Activated CD4-positive, alpha-beta memory T cell treated with anti-CD3 and anti-CD28 coated beads for 36 hours (primary cell): ENCODE measurements at regions not wholly inside any gene's neighbourhood (a gene's known extent, or its start where the extent isn't known, plus 50 kb on each side); places are given as distances from the start of the nearest gene placed in this dataset.

ENCODE experiments used
- CTCF ChIA-PET: fragments of 350-600 bp; sonication (Branson Sonifier 250); formaldehyde crosslinking; loops from one replicate; lab custom pipeline; 2021; ENCODE audit warnings: antibody characterized with exemption, inconsistent platforms; lab: Charles Lee
- POLR2A ChIA-PET: fragments of 350-600 bp; sonication (Branson Sonifier 250); formaldehyde crosslinking; loops from one replicate; lab custom pipeline; 2021; ENCODE audit warnings: antibody characterized with exemption; lab: Charles Lee
- DNase-seq: peaks from one replicate; pipeline ENCODE4 v3.0.0-alpha.2; 2020
- H3K27ac Mint-ChIP-seq: one replicate; pipeline ENCODE4 v1.8.0; 2021; ENCODE audit warnings: mixed read lengths
- H3K27me3 Mint-ChIP-seq: one replicate; pipeline ENCODE4 v1.8.0; 2021; ENCODE audit warnings: mixed read lengths
- H3K36me3 Mint-ChIP-seq: one replicate; pipeline ENCODE4 v1.8.0; 2021; ENCODE audit warnings: mixed read lengths
- H3K4me1 Mint-ChIP-seq: one replicate; pipeline ENCODE4 v1.8.0; 2021; ENCODE audit warnings: low read depth, mixed read lengths
- H3K4me3 Mint-ChIP-seq: one replicate; pipeline ENCODE4 v1.8.0; 2021; ENCODE audit warnings: mild to moderate bottlenecking, mixed read lengths
- H3K9me3 Mint-ChIP-seq: one replicate; pipeline ENCODE4 v1.8.0; 2021; ENCODE audit warnings: mixed read lengths
- intact Hi-C: fragments of 100-400 bp; cut with micrococcal nuclease; formaldehyde crosslinking; loops from one replicate; pipeline ENCODE4 v1.15.1; 2023

- H3K4me1 Mint-ChIP-seq = no peaks in the 10 kb centered on the region
- CTCF ChIA-PET = interaction anchor here (0.7 kb wide), 1 partner anchor 691 kb away, joined by 4 read pairs; no protein-coding TSS in a partner anchor
- H3K36me3 Mint-ChIP-seq = no peaks in the 10 kb centered on the region
- H3K4me3 Mint-ChIP-seq = no peak overlapping the region
- intact Hi-C loops = no loop called here
- no peak overlapping the region for H3K27ac Mint-ChIP-seq
- peaks cover 14% of the 10 kb centered on the region for H3K27me3 Mint-ChIP-seq
- POLR2A ChIA-PET = no interaction called here
- DNase-seq = no peak
- H3K9me3 Mint-ChIP-seq = no peaks in the 10 kb centered on the region
Observed at GRCh38 chr13:109651854-109652253, 134.5 kb downstream of the IRS2 start.

DNA sequence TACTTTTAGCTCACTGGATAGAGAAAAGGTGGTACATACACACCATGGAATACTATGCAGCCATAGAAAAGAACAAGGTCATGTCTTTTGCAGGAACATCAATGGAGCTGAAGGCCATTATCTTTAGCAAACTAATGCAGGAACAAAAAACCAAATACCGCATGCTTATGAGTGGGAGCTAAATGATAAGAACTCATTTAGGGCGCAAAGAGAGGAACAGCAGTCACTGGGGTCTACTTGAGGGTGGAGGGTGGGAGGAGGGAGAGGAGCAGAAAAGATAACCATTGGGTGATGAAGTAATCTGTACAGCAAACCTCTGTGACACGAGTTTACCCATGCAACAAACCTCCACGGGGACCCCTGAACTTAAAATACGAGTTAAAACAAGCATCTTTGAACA, 135.1 kb downstream of the IRS2 start:
- DNase-seq = no peak
- Mint-ChIP-seq H3K4me1 (no peaks in the 10 kb centered on the region), H3K4me3 (no peak overlapping the region), H3K36me3 (no peaks in the 10 kb centered on the region), H3K27me3 (peaks cover 11% of the 10 kb centered on the region), H3K9me3 (no peaks in the 10 kb centered on the region), H3K27ac (no peak overlapping the region)
- POLR2A ChIA-PET = no interaction called here
- CTCF ChIA-PET = no interaction called here
- intact Hi-C loops = no loop called here

DNA sequence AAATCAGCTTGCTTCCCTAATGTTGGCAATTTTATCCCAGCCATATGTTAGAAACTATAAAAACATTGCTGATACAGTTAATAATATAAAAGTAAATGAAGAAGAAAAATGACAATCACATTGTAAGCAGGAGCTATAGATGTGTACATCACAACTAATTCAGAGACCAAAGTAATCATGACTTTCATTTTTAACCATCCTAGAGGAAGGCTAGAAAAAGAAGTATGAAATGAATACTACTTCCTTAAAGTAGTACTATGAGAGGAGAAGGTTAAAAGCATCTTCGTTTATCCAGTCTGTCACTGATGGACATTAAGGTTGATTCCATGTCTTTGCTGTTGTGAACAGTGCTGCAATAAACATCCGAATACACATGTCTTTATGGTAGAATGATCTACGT, 135.5 kb downstream of the IRS2 start:
- Mint-ChIP-seq H3K4me1 (no peaks in the 10 kb centered on the region), H3K27me3 (peaks cover 9% of the 10 kb centered on the region), H3K4me3 (no peak overlapping the region), H3K36me3 (no peaks in the 10 kb centered on the region), H3K27ac (no peak overlapping the region), H3K9me3 (no peaks in the 10 kb centered on the region)
- ChIA-PET POLR2A (no interaction called here), CTCF (no interaction called here)
- intact Hi-C loops = no loop called here
- no peak for DNase-seq

DNA sequence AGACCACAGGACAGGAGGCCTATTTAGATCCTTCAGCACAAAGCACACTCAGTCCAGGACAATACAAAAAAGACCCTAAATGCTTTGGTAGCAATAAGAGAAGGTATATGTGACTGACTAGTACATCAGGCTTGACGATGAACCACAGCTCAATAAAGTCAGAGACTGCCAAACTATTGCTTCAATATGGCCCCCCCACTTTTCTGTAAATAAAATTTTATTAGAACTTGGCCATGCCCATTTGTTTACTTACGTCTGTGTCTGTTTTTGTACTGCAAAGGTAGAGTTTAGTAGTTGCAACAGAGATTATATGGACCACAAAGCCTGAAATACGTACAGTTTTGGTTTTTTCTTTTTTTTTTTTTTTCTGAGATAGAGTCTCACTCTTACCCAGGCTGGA, 136.7 kb downstream of the IRS2 start:
- CTCF ChIA-PET = no interaction called here
- intact Hi-C loops = no loop called here
- DNase-seq = no peak
- POLR2A ChIA-PET = no interaction called here
- H3K36me3 Mint-ChIP-seq = no peaks in the 10 kb centered on the region
- H3K27ac Mint-ChIP-seq = no peak overlapping the region
- H3K9me3 Mint-ChIP-seq = no peaks in the 10 kb centered on the region
- no peaks in the 10 kb centered on the region for H3K4me1 Mint-ChIP-seq
- no peak overlapping the region for H3K4me3 Mint-ChIP-seq
- H3K27me3 Mint-ChIP-seq = peaks cover 5% of the 10 kb centered on the region

DNA sequence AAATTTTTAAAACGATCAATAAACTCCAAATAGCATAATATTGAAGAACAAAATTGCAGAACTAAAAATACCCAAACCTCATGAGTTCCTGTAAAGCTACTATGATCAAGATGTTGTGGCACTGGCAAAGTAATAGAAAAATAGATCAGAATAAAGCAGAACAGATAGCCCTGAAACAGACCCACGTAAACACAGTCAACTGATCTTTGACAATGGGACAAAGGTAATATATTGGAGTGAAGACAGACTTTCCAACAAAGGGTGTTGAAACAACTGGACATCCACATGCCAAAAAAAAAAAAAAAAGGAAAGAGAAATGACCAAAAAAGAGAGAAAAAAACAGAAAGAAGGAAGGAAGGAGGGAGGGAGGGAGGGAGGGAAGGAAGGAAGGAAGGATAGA, 138.7 kb downstream of the IRS2 start:
- Mint-ChIP-seq H3K4me1 (no peaks in the 10 kb centered on the region), H3K27me3 (peaks cover 2% of the 10 kb centered on the region), H3K27ac (no peak overlapping the region), H3K4me3 (no peak overlapping the region), H3K9me3 (no peaks in the 10 kb centered on the region), H3K36me3 (no peaks in the 10 kb centered on the region)
- intact Hi-C loops = no loop called here
- CTCF ChIA-PET = no interaction called here
- DNase-seq = no peak
- POLR2A ChIA-PET = no interaction called here

GRCh38 chr13:109647053-109647452, 139.3 kb downstream of the IRS2 start:
- POLR2A ChIA-PET = no interaction called here
- Mint-ChIP-seq H3K4me1 (no peaks in the 10 kb centered on the region), H3K4me3 (no peak overlapping the region), H3K27me3 (peaks cover 2% of the 10 kb centered on the region), H3K9me3 (peaks cover under 1% of the 10 kb centered on the region), H3K36me3 (no peaks in the 10 kb centered on the region), H3K27ac (no peak overlapping the region)
- intact Hi-C loops = no loop called here
- CTCF ChIA-PET = no interaction called here
- DNase-seq = no peak

GRCh38 chr13:109646423-109646822, 140.0 kb downstream of the IRS2 start:
- CTCF ChIA-PET = no interaction called here
- no peak for DNase-seq
- POLR2A ChIA-PET = no interaction called here
- intact Hi-C loops = no loop called here
- no peak overlapping the region for H3K4me3 Mint-ChIP-seq
- H3K27ac Mint-ChIP-seq = no peak overlapping the region
- H3K9me3 Mint-ChIP-seq = peaks cover 7% of the 10 kb centered on the region
- H3K36me3 Mint-ChIP-seq = no peaks in the 10 kb centered on the region
- no peaks in the 10 kb centered on the region for H3K4me1 Mint-ChIP-seq
- peaks cover 2% of the 10 kb centered on the region for H3K27me3 Mint-ChIP-seq

- no peak for DNase-seq
- Mint-ChIP-seq H3K27me3 (no peaks in the 10 kb centered on the region), H3K4me1 (no peaks in the 10 kb centered on the region), H3K27ac (no peak overlapping the region), H3K36me3 (peaks cover 3% of the 10 kb centered on the region), H3K4me3 (no peak overlapping the region), H3K9me3 (peaks cover 13% of the 10 kb centered on the region)
- POLR2A ChIA-PET = no interaction called here
- CTCF ChIA-PET = no interaction called here
- intact Hi-C loops = no loop called here
Observed at GRCh38 chr13:109645831-109646230, 140.6 kb downstream of the IRS2 start.

GRCh38 chr13:109644956-109645355, 141.4 kb downstream of the IRS2 start:
- ChIA-PET POLR2A (no interaction called here), CTCF (no interaction called here)
- no peak for DNase-seq
- H3K27ac Mint-ChIP-seq = no peak overlapping the region
- no peak overlapping the region for H3K4me3 Mint-ChIP-seq
- no peaks in the 10 kb centered on the region for H3K27me3 Mint-ChIP-seq
- no peaks in the 10 kb centered on the region for H3K4me1 Mint-ChIP-seq
- H3K9me3 Mint-ChIP-seq = peaks cover 21% of the 10 kb centered on the region
- intact Hi-C loops = no loop called here
- peaks cover 7% of the 10 kb centered on the region for H3K36me3 Mint-ChIP-seq

- Mint-ChIP-seq H3K4me1 (no peaks in the 10 kb centered on the region), H3K27me3 (no peaks in the 10 kb centered on the region), H3K9me3 (peaks cover 25% of the 10 kb centered on the region), H3K36me3 (peaks cover 10% of the 10 kb centered on the region), H3K27ac (no peak overlapping the region), H3K4me3 (no peak overlapping the region)
- POLR2A ChIA-PET = no interaction called here
- DNase-seq = no peak
- intact Hi-C loops = no loop called here
- CTCF ChIA-PET = no interaction called here
Observed at GRCh38 chr13:109644069-109644750, 142.2 kb downstream of the IRS2 start.

DNA sequence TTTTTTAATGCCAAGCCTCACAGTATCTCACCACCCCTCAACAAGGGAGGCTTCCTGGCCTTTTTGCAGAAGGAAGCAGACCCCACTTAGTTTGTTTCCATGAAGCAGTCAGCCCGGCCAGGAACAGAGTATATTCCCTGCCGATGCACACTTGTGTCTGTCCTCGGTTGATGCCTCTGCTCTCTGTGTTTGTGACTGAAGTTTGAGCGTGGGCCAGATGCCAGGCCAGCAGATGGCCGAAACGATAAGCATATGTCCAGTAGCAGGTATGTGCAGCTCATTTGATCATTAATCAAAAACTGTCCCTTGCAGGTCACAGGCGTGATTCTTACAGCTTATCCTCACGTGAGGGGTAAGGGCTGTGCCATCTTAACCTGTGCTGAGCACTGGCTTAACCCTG, 144.0 kb downstream of the IRS2 start:
- Mint-ChIP-seq H3K27me3 (no peaks in the 10 kb centered on the region), H3K27ac (no peak overlapping the region)
- intact Hi-C loops = no loop called here

DNA sequence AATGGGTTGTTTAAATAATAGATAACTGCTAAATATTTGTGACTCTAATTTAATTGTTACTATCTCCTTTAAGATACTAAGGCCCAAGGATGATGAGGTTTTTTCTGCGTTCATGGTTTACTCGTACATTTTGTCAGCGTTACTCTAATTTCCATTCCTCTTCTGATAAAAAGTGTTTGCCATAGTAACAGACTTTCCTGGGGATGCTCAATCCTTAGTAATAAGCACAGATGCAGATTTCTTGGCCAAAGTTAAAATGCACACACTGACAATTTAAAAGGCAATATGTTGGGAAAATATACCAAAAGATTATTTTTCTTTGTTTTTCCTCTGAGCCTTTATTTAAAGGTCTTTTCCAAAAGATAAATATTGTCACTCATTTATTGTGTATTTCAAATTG, 149.6 kb downstream of the IRS2 start:
- Mint-ChIP-seq H3K9me3 (peaks cover 32% of the 10 kb centered on the region), H3K27ac (no peak overlapping the region), H3K36me3 (peaks cover 10% of the 10 kb centered on the region), H3K27me3 (peaks cover 12% of the 10 kb centered on the region), H3K4me1 (no peaks in the 10 kb centered on the region), H3K4me3 (no peak overlapping the region)
- intact Hi-C loops = no loop called here
- POLR2A ChIA-PET = no interaction called here
- CTCF ChIA-PET = no interaction called here
- no peak for DNase-seq

More for the DNA sequence above, 144.0 kb downstream of the IRS2 start:
- CTCF ChIA-PET = no interaction called here
- POLR2A ChIA-PET = no interaction called here
- peaks cover 10% of the 10 kb centered on the region for H3K36me3 Mint-ChIP-seq
- no peaks in the 10 kb centered on the region for H3K4me1 Mint-ChIP-seq
- H3K9me3 Mint-ChIP-seq = peaks cover 35% of the 10 kb centered on the region
- no peak for DNase-seq
- no peak overlapping the region for H3K4me3 Mint-ChIP-seq

DNA sequence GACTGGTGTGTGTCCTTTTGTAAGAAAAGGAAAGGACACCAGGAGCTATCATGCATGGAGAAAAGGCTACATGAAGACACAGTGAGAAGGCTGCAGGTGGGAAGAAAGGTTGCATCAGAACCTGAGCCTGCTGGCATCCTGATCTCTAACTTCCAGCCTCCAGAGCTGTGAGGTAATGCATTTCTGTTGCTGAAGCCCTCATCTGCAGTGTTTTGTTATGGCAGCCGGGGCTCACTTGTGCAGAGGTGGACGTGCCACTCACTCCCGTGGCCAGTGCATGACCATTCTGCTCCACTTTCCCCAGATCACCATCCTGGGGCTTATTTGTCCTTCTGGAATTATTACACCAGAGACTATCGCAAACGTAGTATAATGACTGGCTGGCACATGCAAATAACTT, 155.3 kb downstream of the IRS2 start:
- intact Hi-C loops = no loop called here
- no peak for DNase-seq
- no peak overlapping the region for H3K27ac Mint-ChIP-seq
- POLR2A ChIA-PET = no interaction called here
- no peaks in the 10 kb centered on the region for H3K4me1 Mint-ChIP-seq
- no peaks in the 10 kb centered on the region for H3K9me3 Mint-ChIP-seq
- H3K27me3 Mint-ChIP-seq = peaks cover 15% of the 10 kb centered on the region
- CTCF ChIA-PET = interaction anchor here (0.6 kb wide), 1 partner anchor 329 kb away, joined by 3 read pairs; no protein-coding TSS in a partner anchor
- no peak overlapping the region for H3K4me3 Mint-ChIP-seq
- H3K36me3 Mint-ChIP-seq = no peaks in the 10 kb centered on the region
